ENCODE measurements at regions not wholly inside any gene's neighbourhood (a gene's known extent, or its start where the extent isn't known, plus 50 kb on each side); places are given as distances from the start of the nearest gene placed in this dataset.
"Not testable (repeated sequence)": the region's sequence is repeated elsewhere in the genome, so short reads cannot be mapped to it uniquely, and the experiment has no call there.

- no peak for DNase-seq
Measured at GRCh38 chr2:47690132-47690531, 92.8 kb upstream of the MSH6 start.

- DNase-seq = not testable (repeated sequence)
Measured at GRCh38 chr2:47689118-47689517, 93.8 kb upstream of the MSH6 start.

- DNase-seq = no peak
Measured at GRCh38 chr2:47688561-47688960, 94.4 kb upstream of the MSH6 start.

- no peak for DNase-seq
Measured at GRCh38 chr2:47687856-47688255, 95.1 kb upstream of the MSH6 start.

- no peak for DNase-seq
Measured at GRCh38 chr2:47686018-47686417, 96.9 kb upstream of the MSH6 start.

- DNase-seq = no peak
Measured at GRCh38 chr2:47682216-47682749, 100.7 kb upstream of the MSH6 start.

GRCh38 chr2:47676261-47676926, 105.6 kb upstream of the KCNK12 start:
- DNase-seq = no peak

GRCh38 chr2:47675196-47675825, 104.5 kb upstream of the KCNK12 start:
- no peak for DNase-seq

GRCh38 chr2:47666332-47666731, 95.5 kb upstream of the KCNK12 start:
- no peak for DNase-seq

GRCh38 chr2:47664817-47665216, 94.0 kb upstream of the KCNK12 start:
- no peak for DNase-seq

GRCh38 chr2:47662552-47662951, 91.8 kb upstream of the KCNK12 start:
- no peak for DNase-seq

GRCh38 chr2:47661310-47661709, 90.5 kb upstream of the KCNK12 start:
- DNase-seq = no peak

GRCh38 chr2:47660168-47660567, 89.4 kb upstream of the KCNK12 start:
- no peak for DNase-seq

- no peak for DNase-seq
Measured at GRCh38 chr2:47658646-47659320, 88.0 kb upstream of the KCNK12 start.

- no peak for DNase-seq
Measured at GRCh38 chr2:47657886-47658489, 87.2 kb upstream of the KCNK12 start.

- no peak for DNase-seq
Measured at GRCh38 chr2:47656715-47657600, 86.2 kb upstream of the KCNK12 start.

- DNase-seq = no peak
Measured at GRCh38 chr2:47655563-47655880, 84.7 kb upstream of the KCNK12 start.

- DNase-seq = no peak
Measured at GRCh38 chr2:47654790-47655562, 84.2 kb upstream of the KCNK12 start.

- DNase-seq = no peak
Measured at GRCh38 chr2:47653902-47654789, 83.4 kb upstream of the KCNK12 start.

GRCh38 chr2:47653036-47653435, 82.3 kb upstream of the KCNK12 start:
- DNase-seq = no peak

Data from inflammatory macrophage (primary cell).